MM.1S (cell line): ENCODE measurements at regions not wholly inside any gene's neighbourhood (a gene's known extent, or its start where the extent isn't known, plus 50 kb on each side); places are given as distances from the start of the nearest gene placed in this dataset.

ENCODE experiments used
- DNase-seq: peaks from one replicate; pipeline ENCODE4 v3.0.0-alpha.2; 2015
- H2AFZ ChIP-seq: fragments of 300-600 bp; sonication (generic); 2 replicates; pipeline ENCODE4 v1.6.0; 2016; ENCODE audit warnings: antibody characterized with exemption, low read length
- H3F3A ChIP-seq: fragments of 300-600 bp; sonication (generic); 2 replicates; pipeline ENCODE4 v1.6.1; 2016; ENCODE audit warnings: mild to moderate bottlenecking, antibody characterized with exemption, low read length, moderate library complexity, mixed read lengths; ENCODE audit not compliant: insufficient read depth
- H3K27ac ChIP-seq: fragments of 300-600 bp; sonication (generic); 2 replicates; pipeline ENCODE4 v1.5.1; 2016; ENCODE audit warnings: mild to moderate bottlenecking, low read length
- H3K27me3 ChIP-seq: fragments of 300-600 bp; sonication (generic); replicated peaks from 2 replicates; pipeline ENCODE4 v1.6.0; 2016; ENCODE audit warnings: low read length; ENCODE audit not compliant: insufficient read depth
- H3K36me3 ChIP-seq: fragments of 300-600 bp; sonication (generic); replicated peaks from 2 replicates; pipeline ENCODE4 v1.6.1; 2016; ENCODE audit warnings: mild to moderate bottlenecking, low read length, mixed read lengths; ENCODE audit not compliant: insufficient read depth
- H3K4me1 ChIP-seq: fragments of 300-600 bp; sonication (generic); 2 replicates; pipeline ENCODE4 v1.6.1; 2016; ENCODE audit warnings: low read length, mixed read lengths
- H3K4me2 ChIP-seq: fragments of 300-600 bp; sonication (generic); 2 replicates; pipeline ENCODE4 v1.6.0; 2016; ENCODE audit warnings: low read depth, low read length
- H3K4me3 ChIP-seq: fragments of 300-600 bp; sonication (generic); 2 replicates; pipeline ENCODE4 v1.5.1; 2016; ENCODE audit warnings: low read length, mixed read lengths
- H3K79me2 ChIP-seq: fragments of 300-600 bp; sonication (generic); 2 replicates; pipeline ENCODE4 v1.6.1; 2016; ENCODE audit warnings: mixed run types, low read length, mixed read lengths
- H3K9ac ChIP-seq: fragments of 300-600 bp; sonication (generic); 2 replicates; pipeline ENCODE4 v1.6.1; 2016; ENCODE audit warnings: low read length, mixed read lengths
- H3K9me2 ChIP-seq: fragments of 300-600 bp; sonication (generic); replicated peaks from 2 replicates; pipeline ENCODE4 v1.6.1; 2016; ENCODE audit warnings: mild to moderate bottlenecking, low read length, mixed read lengths; ENCODE audit not compliant: insufficient read depth
- H3K9me3 ChIP-seq: fragments of 300-600 bp; sonication (generic); replicated peaks from 2 replicates; pipeline ENCODE4 v1.6.1; 2016; ENCODE audit warnings: mild to moderate bottlenecking, low read length, mixed read lengths; ENCODE audit not compliant: insufficient read depth
- H4K20me1 ChIP-seq: fragments of 300-600 bp; sonication (generic); 2 replicates; pipeline ENCODE4 v1.6.1; 2016; ENCODE audit warnings: mild to moderate bottlenecking, low read length, moderate library complexity, mixed read lengths; ENCODE audit not compliant: insufficient read depth
- CTCF ChIP-seq: fragments of 300-600 bp; sonication (generic); IDR thresholded peaks from 2 replicates; pipeline ENCODE4 v1.5.1; 2016; ENCODE audit warnings: antibody characterized with exemption, low read length, mixed read lengths
- EZH2 ChIP-seq: fragments of 300-600 bp; sonication (generic); optimal IDR thresholded peaks from 2 replicates; pipeline ENCODE3; 2017; ENCODE audit warnings: low read depth, mild to moderate bottlenecking, antibody characterized with exemption, low read length, mixed read lengths
- EZH2phosphoT487 ChIP-seq: fragments of 300-600 bp; sonication (generic); IDR thresholded peaks from 2 replicates; pipeline ENCODE4 v1.6.1; 2018; ENCODE audit warnings: antibody characterized with exemption, low read length

GRCh38 chr12:93137656-93138612 lies 208.8 kb upstream of the EEA1 start:
- no peak overlapping the region for H3K4me3 ChIP-seq
- no peaks in the 10 kb centered on the region for H3K27me3 ChIP-seq
- H3K27ac ChIP-seq: no peak overlapping the region
- no peak for TF ChIP-seq EZH2phosphoT487
- no peak for TF ChIP-seq CTCF
- TF ChIP-seq EZH2: no peak
- no peaks in the 10 kb centered on the region for H3K9me2 ChIP-seq
- no peaks in the 10 kb centered on the region for H3K79me2 ChIP-seq
- H3K36me3 ChIP-seq: no peaks in the 10 kb centered on the region
- no peak overlapping the region for H3K9ac ChIP-seq
- no peak for DNase-seq
- peaks cover 5% of the 10 kb centered on the region; the same call in 1 of the 2 replicates for H3F3A ChIP-seq
- H3K9me3 ChIP-seq: no peaks in the 10 kb centered on the region
- H4K20me1 ChIP-seq: no peaks in the 10 kb centered on the region
- peaks cover 20% of the 10 kb centered on the region for H3K4me1 ChIP-seq
- no peak overlapping the region for H3K4me2 ChIP-seq
- H2AFZ ChIP-seq: no peak overlapping the region

- TF ChIP-seq EZH2 (no peak), CTCF (no peak), EZH2phosphoT487 (no peak)
- no peaks in the 10 kb centered on the region for H3K9me2 ChIP-seq
- H4K20me1 ChIP-seq: no peaks in the 10 kb centered on the region
- peaks cover 20% of the 10 kb centered on the region for H3K4me1 ChIP-seq
- H3F3A ChIP-seq: peaks cover 5% of the 10 kb centered on the region; the same call in 1 of the 2 replicates
- H3K36me3 ChIP-seq: no peaks in the 10 kb centered on the region
- H3K4me3 ChIP-seq: no peak overlapping the region
- no peak overlapping the region for H3K27ac ChIP-seq
- H3K4me2 ChIP-seq: no peak overlapping the region
- H2AFZ ChIP-seq: no peak overlapping the region
- no peaks in the 10 kb centered on the region for H3K27me3 ChIP-seq
- no peak for DNase-seq
- H3K9ac ChIP-seq: no peak overlapping the region
- no peaks in the 10 kb centered on the region for H3K79me2 ChIP-seq
- H3K9me3 ChIP-seq: no peaks in the 10 kb centered on the region
These were observed 210.1 kb upstream of the EEA1 start for GRCh38 chr12:93139028-93139665.

GRCh38 chr12:93140325-93140724 lies 211.2 kb upstream of the EEA1 start:
- peaks cover 10% of the 10 kb centered on the region for H3K4me1 ChIP-seq
- H3K4me2 ChIP-seq: no peak overlapping the region
- no peaks in the 10 kb centered on the region for H3K36me3 ChIP-seq
- no peak overlapping the region for H3K27ac ChIP-seq
- no peak overlapping the region for H2AFZ ChIP-seq
- no peak overlapping the region for H3K4me3 ChIP-seq
- H3K9me2 ChIP-seq: no peaks in the 10 kb centered on the region
- H3K27me3 ChIP-seq: no peaks in the 10 kb centered on the region
- no peaks in the 10 kb centered on the region for H4K20me1 ChIP-seq
- H3F3A ChIP-seq: peaks cover under 1% of the 10 kb centered on the region; the same call in 1 of the 2 replicates
- no peaks in the 10 kb centered on the region for H3K79me2 ChIP-seq
- no peak overlapping the region for H3K9ac ChIP-seq
- H3K9me3 ChIP-seq: no peaks in the 10 kb centered on the region
- no peak for DNase-seq
- TF ChIP-seq EZH2 (no peak), CTCF (no peak), EZH2phosphoT487 (no peak)
